B cell (primary cell): ENCODE measurements at regions not wholly inside any gene's neighbourhood (a gene's known extent, or its start where the extent isn't known, plus 50 kb on each side); places are given as distances from the start of the nearest gene placed in this dataset.

Experiments
- ATAC-seq: fragments of 200-7000 bp; cut with Tn5 transposase; one replicate; pipeline ENCODE4 v1.10.0; 2021; ENCODE audit warnings: low read depth, mild to moderate bottlenecking, moderate number of reproducible peaks, moderate library complexity
- CTCF ChIA-PET: fragments of 350-600 bp; sonication (Branson Sonifier 250); formaldehyde crosslinking; loops from one replicate; lab custom pipeline; 2021; ENCODE audit warnings: antibody characterized with exemption, inconsistent platforms; lab: Charles Lee
- POLR2A ChIA-PET: fragments of 350-600 bp; sonication (Branson Sonifier 250); formaldehyde crosslinking; loops from one replicate; lab custom pipeline; 2021; ENCODE audit warnings: antibody characterized with exemption; lab: Charles Lee
- DNase-seq: peaks from one replicate; pipeline ENCODE4 v3.0.0; 2013
- H2AFZ ChIP-seq: 2 replicates; pipeline ENCODE4 v1.6.1; 2012; ENCODE audit warnings: mild to moderate bottlenecking, low read depth, low read length; ENCODE audit not compliant: insufficient read depth, poor library complexity, severe bottlenecking
- H3K27ac ChIP-seq, 2 donors: 1 replicate in 1 of 2; 2 replicates in 1 of 2; pipeline ENCODE4 v1.5.1; 2012 to 2013; ENCODE audit warnings: low read length in 2 of 2, mild to moderate bottlenecking in 2 of 2, moderate library complexity in 1 of 2
- H3K27me3 ChIP-seq, 4 experiments: fragments of 200-600 bp in 1 of 4; sonication (generic) in 1 of 4; replicated peaks in 1 of 4; 1 replicate in 2 of 4; 2 replicates in 2 of 4; pipeline versions ENCODE4 v1.6.1 to v1.7.0; 2013 to 2016; ENCODE audit warnings: low read length in 3 of 4, mild to moderate bottlenecking in 2 of 4, mixed read lengths in 1 of 4, moderate library complexity in 1 of 4; ENCODE audit not compliant: insufficient read depth in 4 of 4, control insufficient read depth in 3 of 4; ENCODE audit errors: control extremely low read depth in 1 of 4
- H3K36me3 ChIP-seq, 2 experiments: replicated peaks in 1 of 2; 1 replicate in 1 of 2; 2 replicates in 1 of 2; pipeline versions ENCODE4 v1.6.1 to v1.7.1; 2013; ENCODE audit warnings: low read length in 1 of 2; ENCODE audit not compliant: insufficient read depth in 2 of 2, control insufficient read depth in 1 of 2; ENCODE audit errors: control extremely low read depth in 1 of 2, extremely low read depth in 1 of 2
- H3K4me1 ChIP-seq, 2 donors: fragments of 200-600 bp in 1 of 2; sonication (generic) in 1 of 2; 1 replicate in 1 of 2; 2 replicates in 1 of 2; pipeline versions ENCODE4 v1.5.1 to v1.6.1; 2013 to 2017; ENCODE audit warnings: low read length in 2 of 2; ENCODE audit not compliant: control insufficient read depth in 2 of 2, insufficient read depth in 2 of 2
- H3K4me2 ChIP-seq: replicated peaks from 2 replicates; pipeline ENCODE3; 2012; ENCODE audit warnings: mild to moderate bottlenecking, low read depth, low read length; ENCODE audit not compliant: poor library complexity, severe bottlenecking
- H3K4me3 ChIP-seq, 5 experiments: fragments of 200-600 bp in 1 of 5; sonication (generic) in 1 of 5; 1 replicate in 3 of 5; 2 replicates in 2 of 5; pipeline versions ENCODE4 v1.5.1 to v1.7.0; 2011 to 2016; ENCODE audit warnings: low read length in 4 of 5, mild to moderate bottlenecking in 4 of 5, low read depth in 2 of 5, control low read depth in 1 of 5, moderate library complexity in 1 of 5; ENCODE audit not compliant: insufficient read depth in 1 of 5; ENCODE audit errors: control extremely low read depth in 1 of 5, extremely low read depth in 1 of 5
- H3K79me2 ChIP-seq: fragments of 200-600 bp; sonication (generic); one replicate; pipeline ENCODE4 v1.6.0; 2016; ENCODE audit warnings: low read length; ENCODE audit not compliant: control insufficient read depth, insufficient read depth
- H3K9ac ChIP-seq: fragments of 200-600 bp; sonication (generic); 2 replicates; pipeline ENCODE4 v1.6.1; 2017; ENCODE audit warnings: mild to moderate bottlenecking, low read length, moderate library complexity
- H3K9me3 ChIP-seq, 3 donors: one replicate each; pipeline versions ENCODE4 v1.6.1 to v1.7.1; 2013; ENCODE audit warnings: low read length in 2 of 3; ENCODE audit not compliant: control insufficient read depth in 2 of 3, insufficient read depth in 1 of 3; ENCODE audit errors: control extremely low read depth in 1 of 3
- H4K20me1 ChIP-seq: 2 replicates; pipeline ENCODE4 v1.6.0; 2012; ENCODE audit warnings: mild to moderate bottlenecking, low read length; ENCODE audit not compliant: insufficient read depth, control insufficient read depth, poor library complexity, severe bottlenecking
- H3K27ac Mint-ChIP-seq: one replicate; pipeline ENCODE4 v1.8.0; 2021; ENCODE audit warnings: mixed read lengths
- H3K27me3 Mint-ChIP-seq: one replicate; pipeline ENCODE4 v1.8.0; 2021; ENCODE audit warnings: mixed read lengths
- H3K4me1 Mint-ChIP-seq: one replicate; pipeline ENCODE4 v1.8.0; 2021; ENCODE audit warnings: mixed read lengths
- H3K4me3 Mint-ChIP-seq: one replicate; pipeline ENCODE4 v1.8.0; 2021; ENCODE audit warnings: mixed read lengths
- H3K9me3 Mint-ChIP-seq: one replicate; pipeline ENCODE4 v1.8.0; 2022; ENCODE audit warnings: mixed read lengths; ENCODE audit not compliant: insufficient read depth
- CTCF ChIP-seq: fragments of 200-600 bp; IDR thresholded peaks from one replicate; pipeline ENCODE4 v1.8.0; 2022; ENCODE audit warnings: antibody characterized with exemption, mild to moderate bottlenecking
- EZH2 ChIP-seq: IDR thresholded peaks from 2 replicates; pipeline ENCODE4 v1.6.1; 2012; ENCODE audit warnings: borderline replicate concordance, low read depth, mild to moderate bottlenecking, moderate library complexity, low read length; ENCODE audit not compliant: insufficient read depth, poor library complexity, severe bottlenecking
- WGBS: methylation state at CpG from one replicate; pipeline ENCODE4 v1.1.5; 2013; ENCODE audit warnings: missing lambda C conversion rate; ENCODE audit not compliant: insufficient coverage; 5-methylcytosine and 5-hydroxymethylcytosine counted together
- intact Hi-C: fragments of 100-400 bp; cut with micrococcal nuclease; formaldehyde crosslinking; loops from one replicate; pipeline ENCODE4 v1.10.0; 2022

DNA sequence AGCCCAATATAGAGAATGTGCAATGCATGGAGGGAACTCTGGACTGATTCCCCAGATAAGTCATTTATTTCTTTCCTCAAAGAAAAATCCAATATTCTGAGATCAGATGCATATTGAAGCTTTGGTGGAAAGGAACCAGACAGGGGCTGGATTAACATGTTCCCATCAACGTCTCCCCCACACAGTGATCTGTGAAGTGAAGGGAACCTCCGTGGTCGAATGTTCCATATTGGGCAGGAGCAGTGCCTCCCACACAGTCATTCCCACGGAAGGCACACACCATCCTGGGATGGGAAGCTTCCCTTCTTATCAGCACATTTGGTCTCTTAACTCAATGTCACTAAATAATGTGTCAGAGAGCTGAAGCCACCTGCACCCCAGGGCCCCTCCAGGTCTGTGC is 247.1 kb downstream of the BCL11B start:
- Histone ChIP-seq H3K27me3 (no peaks in the 10 kb centered on the region), H3K9me3 (peaks cover 0 to 20% (median 0%) of the 10 kb centered on the region in 3 donors), H3K4me2 (no peak overlapping the region), H3K4me3 (no peak overlapping the region), H2AFZ (no peak overlapping the region), H3K36me3 (no peaks in the 10 kb centered on the region), H3K4me1 (no peaks in the 10 kb centered on the region), H3K79me2 (no peaks in the 10 kb centered on the region), H3K9ac (no peak overlapping the region), H4K20me1 (no peaks in the 10 kb centered on the region), H3K27ac (no peak overlapping the region)
- DNase-seq, result no peak
- ATAC-seq, result no peak
- Mint-ChIP-seq H3K27ac (no peak overlapping the region), H3K27me3 (no peaks in the 10 kb centered on the region), H3K4me1 (no peaks in the 10 kb centered on the region), H3K9me3 (peaks cover 2% of the 10 kb centered on the region), H3K4me3 (no peak overlapping the region)
- 83% methylated on average over 3 of the region's 4 CpGs for WGBS
- no peak for TF ChIP-seq CTCF
- TF ChIP-seq EZH2, result no peak
- intact Hi-C loops, result no loop called here
- POLR2A ChIA-PET, result no interaction called here
- CTCF ChIA-PET, result no interaction called here

GRCh38 chr14:99025418-99025817 is 246.6 kb downstream of the BCL11B start:
- Histone ChIP-seq H3K27ac (no peak overlapping the region), H3K36me3 (no peaks in the 10 kb centered on the region), H4K20me1 (no peaks in the 10 kb centered on the region), H3K9me3 (peaks cover 0 to 25% (median 0%) of the 10 kb centered on the region in 3 donors), H3K79me2 (no peaks in the 10 kb centered on the region), H3K4me2 (no peak overlapping the region), H3K9ac (no peak overlapping the region), H3K4me3 (no peak overlapping the region), H2AFZ (no peak overlapping the region), H3K27me3 (no peaks in the 10 kb centered on the region), H3K4me1 (no peaks in the 10 kb centered on the region)
- ChIA-PET CTCF (no interaction called here), POLR2A (no interaction called here)
- ATAC-seq (no peak), DNase-seq (no peak)
- Mint-ChIP-seq H3K9me3 (peaks cover 2% of the 10 kb centered on the region), H3K4me3 (no peak overlapping the region), H3K27ac (no peak overlapping the region), H3K27me3 (no peaks in the 10 kb centered on the region), H3K4me1 (no peaks in the 10 kb centered on the region)
- WGBS, result 90% methylated on average over 8 of the region's 11 CpGs
- TF ChIP-seq CTCF, result no peak
- no peak for TF ChIP-seq EZH2
- intact Hi-C loops, result no loop called here
